Stimulated activated CD8-positive, alpha-beta memory T cell treated with anti-CD3 and anti-CD28 coated beads, Interleukin-7, amount 100 ng/mL, for 48 hours (primary cell): ENCODE measurements at regions not wholly inside any gene's neighbourhood (a gene's known extent, or its start where the extent isn't known, plus 50 kb on each side); places are given as distances from the start of the nearest gene placed in this dataset.

ENCODE experiments used
- DNase-seq, 2 donors: peaks; one replicate each; pipeline ENCODE4 v3.0.0-alpha.2; 2020; ENCODE audit warnings: low read depth in 1 of 2; ENCODE audit errors: extremely low read depth in 1 of 2

DNA sequence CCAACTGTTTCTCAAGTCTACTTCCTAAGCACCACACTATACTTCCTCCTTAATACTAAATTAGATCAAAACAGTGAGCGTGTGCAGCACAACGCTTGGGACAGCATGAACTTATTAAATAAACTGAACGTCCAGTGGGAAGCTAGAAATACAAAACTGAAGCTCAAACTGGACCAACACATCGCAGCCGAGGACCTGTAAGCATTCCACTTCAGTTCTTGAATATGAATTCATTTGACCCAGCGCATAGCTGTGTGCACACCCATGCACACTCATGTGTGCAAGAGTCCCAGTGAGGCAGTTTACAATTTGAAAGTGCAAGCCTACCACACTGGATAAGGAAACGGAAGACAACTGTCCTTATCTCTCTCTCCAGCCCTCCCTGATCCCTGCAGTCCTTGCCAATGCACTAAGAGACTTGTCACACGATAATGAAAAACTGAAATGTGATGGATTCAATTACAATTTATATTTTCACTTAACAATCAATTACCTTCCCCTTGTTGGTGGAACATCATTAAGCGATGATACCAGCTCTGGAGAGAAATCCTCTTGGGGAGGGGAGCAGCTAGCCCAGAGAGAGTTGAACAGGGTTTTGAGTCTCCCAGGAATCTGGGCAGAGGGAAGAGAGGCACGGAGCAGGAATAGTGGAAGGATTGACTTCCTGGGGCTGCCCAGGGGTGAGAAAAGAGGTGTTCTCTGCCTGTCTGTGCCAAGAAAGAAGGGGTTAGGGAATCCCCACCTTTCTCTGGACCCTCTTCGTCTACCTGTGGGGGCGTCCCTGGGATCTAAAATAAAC is 186.5 kb upstream of the KLHL29 start:
- DNase-seq, result no peak

DNA sequence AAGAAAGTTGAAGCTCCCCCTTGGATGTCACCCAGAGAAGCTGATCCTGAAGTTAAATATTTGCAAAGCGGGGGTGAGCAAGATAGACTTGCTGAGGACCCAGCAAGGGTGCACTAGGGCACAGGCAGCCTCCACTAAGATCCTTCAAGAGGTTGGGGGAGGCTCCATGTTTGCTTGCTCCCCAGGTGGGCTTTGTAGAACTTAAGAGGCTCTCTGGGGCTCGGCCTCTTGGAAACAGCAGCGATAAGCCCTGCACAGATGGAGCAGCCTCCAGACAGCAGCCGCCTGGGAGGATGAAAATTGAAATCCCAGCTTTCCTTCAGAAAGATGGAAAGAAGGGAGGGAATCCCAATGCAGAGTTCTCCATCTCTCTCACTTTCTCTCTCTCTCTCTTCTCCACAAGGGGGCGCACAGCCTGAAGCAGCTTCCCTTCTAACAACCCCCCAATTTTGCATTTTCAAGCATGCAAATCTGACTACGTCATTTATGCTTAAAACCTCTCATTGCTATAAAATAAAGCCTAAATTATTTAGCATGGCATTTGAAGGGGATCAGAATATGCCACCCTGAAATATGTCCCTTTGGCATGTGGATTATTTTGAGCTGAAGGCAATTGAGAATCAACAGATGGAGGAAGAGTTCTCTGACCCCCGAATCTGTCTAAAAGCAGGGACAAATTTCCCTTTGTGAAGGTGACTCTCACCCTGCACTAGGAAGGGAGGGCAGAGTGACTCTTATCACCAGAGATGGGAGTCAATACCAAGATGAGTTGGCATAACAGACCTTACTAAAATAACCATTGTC is 185.7 kb upstream of the KLHL29 start:
- no peak for DNase-seq

DNA sequence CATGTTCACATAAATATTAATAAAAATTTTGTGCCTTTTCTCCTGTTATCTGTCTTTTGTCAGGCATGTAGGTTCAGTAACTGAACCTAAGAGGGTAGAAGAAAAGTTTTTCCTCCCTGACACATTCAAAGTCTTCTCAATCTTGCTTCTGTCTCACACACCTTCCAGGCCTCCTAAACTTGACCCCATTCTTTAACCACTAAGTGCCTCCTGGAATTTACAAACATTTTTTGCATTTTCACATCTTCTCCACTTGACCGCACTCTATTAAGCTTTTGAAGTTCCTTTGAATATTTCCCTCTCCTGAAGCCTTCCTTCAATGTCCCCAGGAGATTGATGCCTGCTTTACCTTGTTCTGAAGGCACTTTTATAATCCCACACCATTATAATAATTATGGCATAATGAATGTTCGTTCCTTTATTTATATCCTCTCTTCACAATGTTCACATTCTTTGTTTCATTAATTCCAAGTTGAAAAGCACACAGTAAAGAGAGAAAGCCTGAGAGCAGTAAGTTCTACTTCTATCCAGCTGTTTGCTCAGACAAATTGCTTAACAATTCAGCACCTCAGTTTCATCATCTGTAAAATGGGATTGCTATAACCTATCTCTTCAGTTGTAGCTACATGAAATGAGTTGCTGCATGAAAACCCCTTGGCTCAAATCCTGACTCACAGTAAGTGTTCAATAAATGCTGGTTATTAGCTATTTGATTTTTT is 184.8 kb upstream of the KLHL29 start:
- no peak for DNase-seq

DNA sequence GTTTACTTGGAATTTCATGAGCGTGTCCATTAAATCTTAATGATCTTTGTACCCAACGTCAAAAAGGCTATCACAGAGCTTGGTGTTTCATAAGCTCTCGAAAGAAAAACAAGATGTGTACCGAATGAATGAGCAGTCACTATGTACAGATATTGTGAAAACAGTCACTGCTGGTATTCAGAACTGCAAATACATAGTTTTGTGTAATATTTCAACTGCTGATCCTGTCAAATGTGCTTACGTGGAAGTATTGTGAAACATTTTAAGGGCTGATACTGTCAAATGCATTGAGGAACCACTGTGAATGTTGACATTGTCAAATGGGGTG is 184.2 kb upstream of the KLHL29 start:
- DNase-seq, result no peak

DNA sequence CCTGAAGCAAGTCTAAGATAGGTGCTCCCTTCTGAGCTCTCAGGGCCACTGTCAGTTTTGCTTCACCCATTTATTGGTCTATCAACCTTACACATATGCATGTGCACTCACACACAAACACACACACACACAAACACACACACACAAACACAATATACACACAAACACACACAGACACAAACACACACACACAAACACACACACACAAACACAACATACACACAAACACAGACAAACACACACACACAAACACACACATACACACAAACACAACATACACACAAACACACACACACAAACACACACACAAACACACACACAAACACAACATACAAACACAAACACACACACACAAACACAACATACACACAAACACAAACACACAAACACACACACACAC is 181.6 kb upstream of the KLHL29 start:
- no peak for DNase-seq

DNA sequence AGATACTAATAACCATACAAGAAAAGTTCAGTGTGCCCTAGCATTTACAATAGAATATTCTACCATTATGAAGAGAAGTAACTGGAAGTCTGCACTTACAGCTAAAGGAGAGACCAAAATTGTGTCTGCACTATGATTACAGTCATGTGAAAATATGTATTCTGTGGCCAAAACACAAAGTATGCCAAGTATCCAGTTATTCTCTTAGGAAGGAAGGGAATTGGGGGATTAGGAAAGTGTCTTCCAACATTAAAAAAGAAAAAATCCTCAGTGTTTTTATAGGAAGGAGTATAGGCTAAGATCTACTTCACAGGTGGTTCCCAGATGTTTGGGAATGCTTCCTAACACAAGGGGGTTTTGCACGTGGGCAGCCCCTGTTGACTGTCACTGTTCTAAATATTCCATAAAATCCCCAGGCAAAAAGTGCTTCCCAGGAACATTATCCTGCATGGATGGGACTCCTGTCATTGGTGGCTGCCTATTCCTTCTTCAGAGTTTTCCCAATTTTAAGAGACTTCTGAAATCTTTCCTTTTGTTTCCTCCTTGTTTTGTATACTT is 180.2 kb upstream of the KLHL29 start:
- DNase-seq, result no peak

DNA sequence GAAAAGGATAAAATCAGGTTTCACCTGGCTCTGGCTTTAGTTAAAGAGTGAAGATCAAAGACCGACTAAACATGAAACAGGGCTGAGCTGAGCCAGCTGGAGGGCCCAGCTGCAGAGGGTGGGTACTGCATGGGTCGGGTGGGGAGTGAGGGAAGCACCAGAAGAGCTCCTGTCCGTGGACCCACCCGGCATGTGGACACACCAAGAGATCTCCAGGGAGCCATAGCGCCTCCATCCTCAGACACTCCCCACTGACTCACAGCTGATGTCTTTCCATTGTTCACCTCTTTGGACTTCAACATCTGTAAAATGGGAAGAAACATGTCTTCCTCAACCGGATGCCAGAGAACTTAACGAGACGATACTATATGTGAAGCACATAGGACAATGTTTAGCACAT is 178.3 kb upstream of the KLHL29 start:
- DNase-seq, result no peak

DNA sequence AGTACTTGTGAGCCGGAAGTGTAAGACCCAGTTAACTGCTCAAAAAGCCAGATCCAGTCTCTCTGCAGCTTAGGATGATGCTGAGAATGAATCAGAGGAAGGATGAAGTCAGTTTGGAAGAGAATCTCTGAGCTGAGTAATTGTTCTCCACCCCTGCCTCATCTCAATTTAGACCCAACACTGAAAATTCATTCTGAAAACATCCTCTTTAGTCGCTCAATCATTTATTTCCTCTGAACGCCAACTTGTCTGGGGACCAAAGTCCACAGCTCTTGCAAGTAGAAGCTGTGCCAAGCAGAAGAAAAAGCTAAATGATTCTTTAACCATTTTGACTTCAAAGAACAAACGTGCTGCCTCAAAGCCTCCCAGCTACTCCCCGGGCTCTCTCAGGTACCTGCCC is 177.1 kb upstream of the KLHL29 start:
- no peak for DNase-seq

DNA sequence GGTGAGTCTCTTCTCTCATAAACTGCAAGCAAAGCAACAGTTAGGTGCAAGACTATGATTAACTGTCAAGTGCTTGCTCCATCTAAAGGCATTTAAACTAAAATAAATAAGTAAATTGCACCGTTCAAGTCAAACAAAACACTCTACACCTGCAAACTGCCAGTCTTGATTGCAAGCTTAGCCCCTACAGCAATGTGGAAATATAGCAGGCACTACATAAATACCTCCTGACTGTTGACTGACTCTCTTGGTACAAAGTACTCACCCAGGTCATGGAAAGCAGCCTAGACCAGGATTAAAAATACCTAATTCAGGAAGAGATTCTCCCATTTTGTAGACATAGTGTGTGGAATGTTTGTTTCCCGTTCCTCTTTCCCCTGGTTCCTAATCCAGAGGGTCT is 176.6 kb upstream of the KLHL29 start:
- DNase-seq, result no peak

DNA sequence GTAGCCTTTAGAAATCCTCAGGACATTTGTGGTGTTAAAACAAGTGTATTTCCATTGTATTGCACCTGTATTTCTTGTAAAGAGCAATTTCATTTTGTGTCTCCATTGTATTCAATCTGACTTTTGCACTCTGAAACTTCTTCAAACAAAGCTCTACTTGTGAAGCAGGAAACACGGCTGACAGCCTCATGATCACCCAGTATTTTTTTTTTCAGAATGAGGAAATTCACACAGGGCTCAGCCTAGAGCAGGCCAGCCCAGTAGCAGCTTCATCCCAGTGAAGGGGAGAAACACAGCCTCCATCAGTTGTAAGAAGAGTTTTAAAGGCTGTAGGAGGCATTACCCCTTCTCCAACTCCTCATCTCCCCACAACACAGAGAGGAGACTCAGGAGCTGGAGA is 175.9 kb upstream of the KLHL29 start:
- DNase-seq, result no peak

DNA sequence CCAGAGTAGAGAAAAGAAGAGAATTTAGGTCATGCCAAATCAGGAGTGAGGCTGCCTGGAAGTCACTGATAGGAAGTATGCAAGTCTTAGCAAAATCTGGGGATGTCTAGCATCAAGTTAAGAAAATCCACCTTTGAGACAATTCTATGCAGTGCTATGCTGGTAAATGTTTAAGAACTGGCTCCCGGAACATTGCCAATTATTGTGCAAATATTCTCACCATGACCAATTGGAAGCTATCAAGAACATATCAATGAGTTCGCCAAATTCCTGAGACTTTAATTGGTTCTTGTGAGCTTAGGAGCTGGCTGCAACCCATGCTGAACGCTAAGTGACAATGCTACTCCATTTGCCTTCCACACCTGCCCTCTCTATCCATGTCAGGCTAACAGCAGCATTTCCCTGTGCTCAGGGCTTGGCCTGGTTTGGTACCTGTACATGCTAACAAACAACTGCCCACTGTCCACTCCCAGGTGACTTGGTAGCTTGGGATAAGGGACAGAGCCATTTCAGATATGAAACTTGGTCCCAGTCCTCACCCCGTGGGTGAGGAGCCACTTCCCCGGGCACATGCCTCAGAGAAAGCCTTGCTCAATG is 172.9 kb upstream of the KLHL29 start:
- DNase-seq, result no peak

DNA sequence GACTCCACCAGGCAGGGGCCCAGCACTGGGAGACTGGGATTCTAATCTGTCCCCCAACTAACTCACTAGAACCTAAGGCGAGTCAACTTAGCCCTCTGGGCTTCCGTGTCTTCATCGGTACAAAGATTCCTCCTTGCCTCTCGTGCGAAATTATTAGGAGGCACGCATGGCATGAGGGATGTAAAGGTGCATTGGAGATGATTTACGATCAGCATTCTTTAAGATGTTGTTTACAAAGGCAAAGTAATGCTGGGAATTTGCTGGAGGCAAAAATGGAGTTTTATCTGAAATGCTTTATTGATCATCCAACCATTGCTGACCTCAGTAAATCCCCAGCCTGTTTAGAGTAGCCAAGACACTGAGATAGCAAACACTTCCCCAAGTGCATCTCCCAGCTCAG is 171.8 kb upstream of the KLHL29 start:
- no peak for DNase-seq

DNA sequence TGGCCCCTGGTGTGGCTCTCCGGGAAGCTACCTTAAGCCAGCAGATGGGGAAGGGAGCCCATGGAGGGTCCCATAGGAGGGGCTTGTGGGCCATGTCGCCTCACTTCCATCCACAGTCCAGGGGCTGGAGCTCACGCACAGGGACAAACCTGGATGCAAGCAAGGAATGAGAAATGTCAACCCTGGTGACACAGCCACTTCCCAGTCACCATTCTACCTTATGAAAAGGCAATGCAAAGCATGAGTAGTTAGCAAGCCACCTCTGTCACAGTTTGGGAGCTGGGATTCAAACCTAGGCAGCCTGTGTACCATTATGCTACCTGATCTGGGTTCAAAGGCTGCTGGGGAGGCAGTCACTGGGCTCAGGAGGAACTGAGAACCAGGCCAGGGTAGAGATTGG is 170.0 kb upstream of the KLHL29 start:
- no peak for DNase-seq

DNA sequence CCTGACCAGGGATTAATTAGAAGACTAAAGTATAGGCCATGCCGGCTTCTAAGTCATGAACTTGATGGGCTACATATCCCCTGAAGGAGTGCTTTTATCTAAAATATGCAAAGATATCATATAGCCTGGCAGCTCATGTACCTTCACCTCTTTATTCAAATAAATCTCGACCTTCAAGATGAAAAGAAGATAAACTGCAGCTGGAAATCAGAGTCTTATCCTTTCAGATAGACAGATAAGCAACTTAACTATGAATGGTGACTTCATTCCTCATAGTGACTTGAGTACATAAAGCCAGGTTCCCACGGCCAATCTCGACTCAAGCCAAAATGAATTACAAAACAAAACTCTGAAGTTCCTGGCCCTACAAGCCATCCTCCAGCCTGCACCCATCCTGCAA is 165.3 kb upstream of the KLHL29 start:
- DNase-seq, result no peak

DNA sequence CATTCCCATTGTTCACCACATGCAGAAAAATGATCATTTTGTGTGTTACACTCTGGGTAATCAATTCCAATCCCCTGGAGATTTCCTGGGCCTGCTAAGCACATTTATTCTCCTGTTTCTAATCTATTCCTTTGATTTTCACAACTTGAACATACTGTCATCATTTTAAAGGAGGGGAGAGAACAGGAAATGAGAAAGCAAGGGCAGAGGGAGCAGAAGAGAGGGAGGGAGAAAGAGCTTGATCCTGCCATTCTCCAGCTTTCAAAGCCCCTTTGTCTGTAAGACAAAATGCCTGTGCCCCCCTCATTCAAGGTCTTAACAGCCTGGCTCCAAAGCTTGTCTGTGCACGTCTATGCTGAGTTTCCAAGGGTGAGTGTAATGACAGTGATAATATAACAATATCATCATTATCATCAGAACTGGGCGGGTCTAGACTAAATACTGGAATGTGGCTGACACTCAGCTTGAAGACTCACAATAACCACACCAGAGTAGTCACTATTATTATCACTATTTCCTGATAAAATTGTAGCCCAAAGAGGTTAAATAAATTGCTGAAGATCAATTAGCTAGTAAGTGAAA is 164.4 kb upstream of the KLHL29 start:
- DNase-seq, result no peak

DNA sequence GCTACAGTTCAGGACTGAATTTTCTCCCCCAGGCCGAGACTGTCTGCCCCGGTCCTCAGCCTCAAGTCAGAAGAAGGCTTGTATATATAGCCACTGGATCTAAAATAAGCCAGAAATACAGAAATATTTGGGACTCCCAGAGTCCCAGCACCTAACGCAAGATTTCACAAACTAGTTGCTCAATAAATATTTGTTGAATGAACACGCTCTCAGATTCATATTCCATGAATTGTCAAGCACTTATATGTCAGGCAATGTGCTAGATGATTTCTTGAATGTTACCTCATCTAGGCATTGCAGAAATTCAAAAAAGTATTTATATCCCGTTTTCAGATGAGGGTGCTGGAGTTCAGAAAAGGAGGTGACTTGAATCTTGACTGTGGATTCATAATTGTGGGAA is 163.7 kb upstream of the KLHL29 start:
- no peak for DNase-seq

DNA sequence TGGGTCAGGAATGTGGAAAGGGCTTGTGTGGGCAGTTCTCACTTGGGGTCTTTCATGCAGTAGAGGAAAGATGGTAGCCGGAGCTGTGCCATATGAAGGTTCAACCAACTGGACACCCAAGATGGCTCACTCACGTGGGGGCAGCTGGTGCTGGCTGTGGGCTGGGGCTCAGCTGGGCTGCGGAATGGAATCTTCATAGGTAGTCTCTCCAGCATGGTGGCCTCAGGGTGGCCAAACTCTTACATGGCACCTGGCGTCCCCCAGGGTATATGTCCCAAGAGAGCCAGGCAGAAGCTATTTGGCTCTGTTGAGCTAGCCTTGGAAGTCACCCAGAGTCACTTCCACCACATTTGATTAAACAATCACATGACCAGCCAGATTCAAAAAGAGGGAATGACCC is 163.1 kb upstream of the KLHL29 start:
- DNase-seq, result no peak

DNA sequence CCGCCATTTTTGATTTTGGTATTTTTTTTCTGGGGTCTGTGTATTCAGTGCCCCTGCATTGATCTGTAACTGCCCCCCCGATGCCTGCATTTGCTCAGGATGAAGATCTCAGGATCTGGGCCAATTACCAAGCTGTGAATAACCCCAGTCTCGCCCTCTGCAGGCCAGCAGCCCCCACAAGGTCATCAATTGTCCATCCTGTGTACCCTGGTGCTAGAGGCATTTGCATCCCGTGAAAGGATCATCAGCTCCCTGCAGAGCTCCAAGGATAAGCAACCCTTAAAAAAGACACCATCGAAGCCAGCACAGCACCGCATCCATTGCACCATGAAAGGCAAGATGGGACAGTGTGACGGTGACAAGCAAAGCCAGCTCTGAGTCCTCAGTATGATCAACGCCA is 154.1 kb upstream of the KLHL29 start:
- no peak for DNase-seq

DNA sequence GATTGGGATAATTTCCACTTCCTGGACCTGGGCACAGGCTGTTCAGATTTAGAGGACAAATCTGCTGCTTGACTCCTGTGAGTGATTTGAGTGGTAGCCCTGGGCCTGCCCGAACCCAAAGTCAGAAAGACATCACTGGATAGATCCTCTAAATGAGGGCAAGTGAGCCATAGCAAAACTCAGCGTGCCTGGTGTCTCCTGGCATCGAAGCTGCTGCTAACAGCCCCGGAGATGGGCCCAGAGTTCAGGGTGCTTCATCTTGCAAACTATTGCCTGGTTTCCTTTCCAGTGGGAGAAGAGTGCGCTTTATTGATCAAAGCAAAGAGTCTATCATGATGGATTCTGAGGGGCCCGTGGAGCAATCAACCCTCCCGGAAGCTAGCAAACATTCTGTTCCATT is 153.1 kb upstream of the KLHL29 start:
- DNase-seq, result no peak

DNA sequence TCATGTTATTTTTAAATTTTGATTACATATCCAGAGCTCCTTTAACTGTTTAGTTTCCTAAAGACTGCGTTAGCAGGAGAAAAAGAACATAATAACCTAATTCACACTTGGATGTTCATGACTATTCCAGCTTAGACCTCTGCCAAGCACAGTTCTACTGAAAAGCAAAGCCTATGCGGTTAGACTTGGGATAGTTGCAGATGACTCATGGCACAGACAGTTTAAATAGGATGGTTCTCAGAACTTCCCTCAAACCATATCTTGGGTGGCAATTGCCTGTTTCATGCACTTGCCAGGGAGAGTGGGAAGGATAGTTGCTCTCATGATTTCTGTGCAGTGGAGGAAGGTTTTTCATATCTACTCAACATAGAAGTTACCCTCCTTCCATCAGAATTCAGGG is 149.7 kb upstream of the KLHL29 start:
- DNase-seq, result no peak

DNA sequence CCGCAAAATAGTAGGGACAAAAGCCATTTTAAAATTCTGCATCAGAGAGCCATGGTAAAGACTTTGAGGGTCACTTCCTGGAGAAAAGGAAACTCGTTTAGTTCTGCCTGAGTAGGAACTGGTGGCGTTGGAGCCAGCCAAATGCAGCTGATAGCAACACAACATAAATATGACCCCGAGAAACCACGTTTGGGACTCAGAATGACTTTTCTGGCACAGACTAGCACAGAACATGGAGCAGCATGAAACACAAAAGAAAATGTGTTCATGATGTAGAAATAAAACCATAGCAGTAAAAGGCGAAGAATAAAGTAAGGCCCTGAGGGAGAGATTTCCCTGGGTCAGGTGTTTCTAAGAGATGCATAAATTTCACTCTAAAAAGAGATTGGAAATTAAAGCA is 149.2 kb upstream of the KLHL29 start:
- DNase-seq, result no peak
